ENCODE measurements at regions not wholly inside any gene's neighbourhood (a gene's known extent, or its start where the extent isn't known, plus 50 kb on each side); places are given as distances from the start of the nearest gene placed in this dataset.

- DNase-seq (ENCODE audit: extremely low read depth, insufficient read length) = peak; percentile 3
- TF ChIP-seq CTCF (IDR thresholded peaks at IDR 0.05; ENCODE audit: insufficient read depth, low read length, poor library complexity, severe bottlenecking) = no peak
- H3K27me3 ChIP-seq (replicated peaks; ENCODE audit: control insufficient read depth, insufficient read depth, low read length) = no peaks in the 10 kb centered on the region
- H3K4me3 ChIP-seq (replicated peaks; ENCODE audit: low read depth, low read length) = no peak overlapping the region
- no peaks in the 10 kb centered on the region for H3K36me3 ChIP-seq (ENCODE audit: control insufficient read depth, insufficient read depth, low read length)
Measured at GRCh38 chr4:131426023-131426758, 1722.9 kb upstream of the PCDH10 start.

- no peak for DNase-seq (ENCODE audit: extremely low read depth, insufficient read length)
- Histone ChIP-seq H3K36me3 (ENCODE audit: control insufficient read depth, insufficient read depth, low read length) (no peaks in the 10 kb centered on the region), H3K4me3 (replicated peaks; ENCODE audit: low read depth, low read length) (no peak overlapping the region), H3K27me3 (replicated peaks; ENCODE audit: control insufficient read depth, insufficient read depth, low read length) (no peaks in the 10 kb centered on the region)
- TF ChIP-seq CTCF (IDR thresholded peaks at IDR 0.05; ENCODE audit: insufficient read depth, low read length, poor library complexity, severe bottlenecking) = no peak
Measured at GRCh38 chr4:131427000-131427399, 1722.1 kb upstream of the PCDH10 start.

GRCh38 chr4:131430302-131430701 is 1718.8 kb upstream of the PCDH10 start:
- no peak for TF ChIP-seq CTCF (IDR thresholded peaks at IDR 0.05; ENCODE audit: insufficient read depth, low read length, poor library complexity, severe bottlenecking)
- Histone ChIP-seq H3K27me3 (replicated peaks; ENCODE audit: control insufficient read depth, insufficient read depth, low read length) (no peaks in the 10 kb centered on the region), H3K36me3 (ENCODE audit: control insufficient read depth, insufficient read depth, low read length) (no peaks in the 10 kb centered on the region), H3K4me3 (replicated peaks; ENCODE audit: low read depth, low read length) (no peak overlapping the region)
- DNase-seq (ENCODE audit: extremely low read depth, insufficient read length) = no peak

GRCh38 chr4:131441004-131441688 is 1707.9 kb upstream of the PCDH10 start:
- no peaks in the 10 kb centered on the region for H3K27me3 ChIP-seq (replicated peaks; ENCODE audit: control insufficient read depth, insufficient read depth, low read length)
- no peaks in the 10 kb centered on the region for H3K36me3 ChIP-seq (ENCODE audit: control insufficient read depth, insufficient read depth, low read length)
- no peak for DNase-seq (ENCODE audit: extremely low read depth, insufficient read length)
- TF ChIP-seq CTCF (IDR thresholded peaks at IDR 0.05; ENCODE audit: insufficient read depth, low read length, poor library complexity, severe bottlenecking) = no peak
- no peak overlapping the region for H3K4me3 ChIP-seq (replicated peaks; ENCODE audit: low read depth, low read length)

GRCh38 chr4:131447883-131448282 is 1701.2 kb upstream of the PCDH10 start:
- no peak for TF ChIP-seq CTCF (IDR thresholded peaks at IDR 0.05; ENCODE audit: insufficient read depth, low read length, poor library complexity, severe bottlenecking)
- Histone ChIP-seq H3K36me3 (ENCODE audit: control insufficient read depth, insufficient read depth, low read length) (no peaks in the 10 kb centered on the region), H3K27me3 (replicated peaks; ENCODE audit: control insufficient read depth, insufficient read depth, low read length) (no peaks in the 10 kb centered on the region), H3K4me3 (replicated peaks; ENCODE audit: low read depth, low read length) (no peak overlapping the region)
- no peak for DNase-seq (ENCODE audit: extremely low read depth, insufficient read length)
